Motor neuron (in vitro differentiated cells): ENCODE measurements at regions not wholly inside any gene's neighbourhood (a gene's known extent, or its start where the extent isn't known, plus 50 kb on each side); places are given as distances from the start of the nearest gene placed in this dataset.
A peak's percentile ranks its signal among the peaks of the same experiment; 100 is the strongest.

ENCODE experiments used
- ATAC-seq, 8 experiments: fragments of 200-7000 bp; cut with Tn5 transposase; replicated peaks in 6 of 8; 2 replicates each; pipeline ENCODE4 v1.8.0; 2021; ENCODE audit warnings: mild to moderate bottlenecking in 8 of 8, moderate library complexity in 8 of 8
- H3K27ac ChIP-seq, 2 donors: fragments of 250-450 bp; sonication (Bioruptor Pico); 2 replicates each; pipeline ENCODE4 v1.9.0; 2021; ENCODE audit warnings: antibody characterized with exemption in 2 of 2, mild to moderate bottlenecking in 2 of 2, moderate library complexity in 1 of 2
- H3K4me1 ChIP-seq, 2 donors: fragments of 250-450 bp; sonication (Bioruptor Pico); replicated peaks in 1 of 2; 2 replicates each; pipeline ENCODE4 v1.6.1; 2021; ENCODE audit warnings: antibody characterized with exemption in 2 of 2, mild to moderate bottlenecking in 2 of 2, moderate library complexity in 1 of 2
- H3K4me3 ChIP-seq, 5 donors: fragments of 250-450 bp; sonication (Bioruptor Pico); 2 replicates each; pipeline ENCODE4 v1.9.0; 2021; ENCODE audit warnings: antibody characterized with exemption in 5 of 5, mild to moderate bottlenecking in 5 of 5, moderate library complexity in 4 of 5
- WGBS, 10 experiments: fragments of 450-650 bp; shearing (Covaris generic); methylation state at CpG; one replicate each; pipeline ENCODE4 v1.0.0; 2022; 5-methylcytosine and 5-hydroxymethylcytosine counted together
- in situ Hi-C, 9 experiments: fragments of 400-800 bp; cut with MboI; loops; one replicate each; pipeline ENCODE4 v1.15.0; 2021; ENCODE audit warnings: low sequenced_read_pairs in 9 of 9, low pct_unique_long_range_greater_than_20kb in 2 of 9; ENCODE audit not compliant: unreplicated experiment in 9 of 9

- no peak overlapping the region for H3K4me3 ChIP-seq
- WGBS, 10 experiments = 40 to 100% (median 80%) methylated on average over 1 to 5 of the region's 5 CpGs; no CpG with 5 or more reads in 1 of the 10 experiments
- ATAC-seq = no peak
- no peaks in the 10 kb centered on the region for H3K4me1 ChIP-seq
- H3K27ac ChIP-seq = no peak overlapping the region
- in situ Hi-C loops = no loop called here
These were observed 226.7 kb downstream of the UTP18 start for GRCh38 chr17:51486885-51487520.

- no peaks in the 10 kb centered on the region for H3K4me1 ChIP-seq
- in situ Hi-C loops = no loop called here
- 11 to 84% (median 54%) methylated on average over 2 to 12 of the region's 14 CpGs; no CpG with 5 or more reads in 1 of the 10 experiments for WGBS, 10 experiments
- H3K4me3 ChIP-seq = no peak overlapping the region
- no peak overlapping the region for H3K27ac ChIP-seq
- ATAC-seq = peak in 4 of 8 experiments; percentile 21 to 79 (median 60)
These were observed 227.6 kb downstream of the UTP18 start for GRCh38 chr17:51487947-51488346.

GRCh38 chr17:51491416-51491815 is 231.1 kb downstream of the UTP18 start:
- Histone ChIP-seq H3K4me3 (no peak overlapping the region), H3K4me1 (no peaks in the 10 kb centered on the region), H3K27ac (no peak overlapping the region)
- peak in 3 of 8 experiments; percentile 50 to 86 (median 72) for ATAC-seq
- in situ Hi-C loops = no loop called here
- WGBS, 10 experiments = 20 to 100% (median 74%) methylated on average over 1 to 6 of the region's 6 CpGs; no CpG with 5 or more reads in 1 of the 10 experiments

GRCh38 chr17:51493206-51493605 is 232.9 kb downstream of the UTP18 start:
- Histone ChIP-seq H3K27ac (no peak overlapping the region), H3K4me3 (no peak overlapping the region), H3K4me1 (no peaks in the 10 kb centered on the region)
- in situ Hi-C loops = no loop called here
- no peak for ATAC-seq
- WGBS, 10 experiments = 56 to 100% (median 76%) methylated on average over 1 to 2 of the region's 2 CpGs; no CpG with 5 or more reads in 2 of the 10 experiments

GRCh38 chr17:51496378-51496777 is 236.0 kb downstream of the UTP18 start:
- no peak for ATAC-seq
- in situ Hi-C loops = no loop called here
- no peak overlapping the region for H3K4me3 ChIP-seq
- H3K4me1 ChIP-seq = no peaks in the 10 kb centered on the region
- H3K27ac ChIP-seq = no peak overlapping the region
- 0 to 53% (median 33%) methylated on average over 1 of the region's 1 CpG for WGBS, 10 experiments

GRCh38 chr17:51499897-51500296 is 239.6 kb downstream of the UTP18 start:
- in situ Hi-C loops = no loop called here
- WGBS, 10 experiments = 0 to 83% (median 58%) methylated on average over 1 of the region's 1 CpG; no CpG with 5 or more reads in 4 of the 10 experiments
- Histone ChIP-seq H3K4me1 (no peaks in the 10 kb centered on the region), H3K4me3 (no peak overlapping the region), H3K27ac (no peak overlapping the region)
- ATAC-seq = peak in 1 of 8 experiments; percentile 35

- no peak for ATAC-seq
- no peak overlapping the region for H3K4me3 ChIP-seq
- H3K27ac ChIP-seq = no peak overlapping the region
- WGBS, 10 experiments = 0 to 85% (median 43%) methylated on average over 1 of the region's 1 CpG; no CpG with 5 or more reads in 3 of the 10 experiments
- H3K4me1 ChIP-seq = no peaks in the 10 kb centered on the region
- in situ Hi-C loops = no loop called here
These were observed 240.1 kb downstream of the UTP18 start for GRCh38 chr17:51500454-51500853.

- peaks cover 3 to 6% of the 10 kb centered on the region in 2 donors for H3K4me1 ChIP-seq
- no peak overlapping the region for H3K4me3 ChIP-seq
- in situ Hi-C loops = no loop called here
- ATAC-seq = no peak
- 0 to 86% (median 67%) methylated on average over 1 of the region's 1 CpG; no CpG with 5 or more reads in 3 of the 10 experiments for WGBS, 10 experiments
- no peak overlapping the region for H3K27ac ChIP-seq
These were observed 245.1 kb downstream of the UTP18 start for GRCh38 chr17:51505450-51505849.

- 0 to 100% (median 76%) methylated on average over 1 to 2 of the region's 2 CpGs; no CpG with 5 or more reads in 1 of the 10 experiments for whole genome bisulfite sequencing, 10 experiments
- ATAC-seq = peak in 5 of 8 experiments; percentile 70 to 88 (median 83)
- Histone ChIP-seq H3K27ac (no peak overlapping the region), H3K4me3 (no peak overlapping the region), H3K4me1 (peaks cover 3 to 6% of the 10 kb centered on the region in 2 donors)
- in situ Hi-C loops = no loop called here
These were observed 247.1 kb downstream of the UTP18 start for GRCh38 chr17:51507444-51507843.

- 80 to 100% (median 93%) methylated on average over 1 to 4 of the region's 4 CpGs; no CpG with 5 or more reads in 4 of the 10 experiments for WGBS, 10 experiments
- in situ Hi-C loops = no loop called here
- ATAC-seq = no peak
- Histone ChIP-seq H3K4me1 (peaks cover 3 to 6% of the 10 kb centered on the region in 2 donors), H3K4me3 (no peak overlapping the region), H3K27ac (no peak overlapping the region)
These were observed 247.7 kb downstream of the UTP18 start for GRCh38 chr17:51508048-51508447.

GRCh38 chr17:51510940-51511339 is 250.6 kb downstream of the UTP18 start:
- 0 to 86% (median 55%) methylated on average over 1 to 3 of the region's 3 CpGs; no CpG with 5 or more reads in 2 of the 10 experiments for WGBS, 10 experiments
- ATAC-seq = no peak
- in situ Hi-C loops = no loop called here

GRCh38 chr17:51512220-51512907 is 252.0 kb downstream of the UTP18 start:
- peak in 3 of 8 experiments; percentile 27 to 92 (median 91) for ATAC-seq
- 5 to 100% (median 83%) methylated on average over 1 to 4 of the region's 5 CpGs for WGBS, 10 experiments
- in situ Hi-C loops = no loop called here
- H3K4me3 ChIP-seq = no peak overlapping the region
- peaks cover 0 to 3% of the 10 kb centered on the region in 2 donors for H3K4me1 ChIP-seq
- H3K27ac ChIP-seq = no peak overlapping the region

More at GRCh38 chr17:51510940-51511339, 250.6 kb downstream of the UTP18 start:
- no peak overlapping the region for H3K4me3 ChIP-seq
- H3K27ac ChIP-seq = no peak overlapping the region
- peaks cover 3 to 6% of the 10 kb centered on the region in 2 donors for H3K4me1 ChIP-seq

- no peak overlapping the region for H3K4me3 ChIP-seq
- ATAC-seq = peak in 1 of 8 experiments; percentile 24
- WGBS, 10 experiments = 13 to 77% (median 46%) methylated on average over 2 to 3 of the region's 3 CpGs; no CpG with 5 or more reads in 1 of the 10 experiments
- in situ Hi-C loops = no loop called here
- no peaks in the 10 kb centered on the region for H3K4me1 ChIP-seq
- no peak overlapping the region for H3K27ac ChIP-seq
These were observed 256.6 kb downstream of the UTP18 start for GRCh38 chr17:51516924-51517323.
